NCI-H1092 treated with DMSO at 0.1 percent for 48 hours (cell line): ENCODE measurements at regions not wholly inside any gene's neighbourhood (a gene's known extent, or its start where the extent isn't known, plus 50 kb on each side); places are given as distances from the start of the nearest gene placed in this dataset.

Source experiments
- DNase-seq: peaks from one replicate; lab custom pipeline; 2025; lab: John Stamatoyannopoulos, UW

- no peak for DNase-seq
These were observed 61.7 kb downstream of the KCNJ2 start for GRCh38 chr17:70230850-70231640.

GRCh38 chr17:70232466-70232865, 63.1 kb downstream of the KCNJ2 start:
- no peak for DNase-seq

- no peak for DNase-seq
These were observed 65.9 kb downstream of the KCNJ2 start for GRCh38 chr17:70235252-70235651.

GRCh38 chr17:70238228-70238627, 68.9 kb downstream of the KCNJ2 start:
- no peak for DNase-seq

- no peak for DNase-seq
These were observed 69.3 kb downstream of the KCNJ2 start for GRCh38 chr17:70238646-70239045.

GRCh38 chr17:70239391-70239826, 70.1 kb downstream of the KCNJ2 start:
- DNase-seq = peak; percentile 5

GRCh38 chr17:70241071-70241470, 71.7 kb downstream of the KCNJ2 start:
- no peak for DNase-seq

- DNase-seq = no peak
These were observed 73.6 kb downstream of the KCNJ2 start for GRCh38 chr17:70242781-70243437.

GRCh38 chr17:70251706-70252105, 82.4 kb downstream of the KCNJ2 start:
- no peak for DNase-seq

- no peak for DNase-seq
These were observed 85.6 kb downstream of the KCNJ2 start for GRCh38 chr17:70254735-70255460.

- DNase-seq = no peak
These were observed 87.4 kb downstream of the KCNJ2 start for GRCh38 chr17:70256751-70257150.

- no peak for DNase-seq
These were observed 89.1 kb downstream of the KCNJ2 start for GRCh38 chr17:70258465-70258864.

GRCh38 chr17:70259400-70259799, 90.1 kb downstream of the KCNJ2 start:
- DNase-seq = no peak

GRCh38 chr17:70261170-70261569, 91.8 kb downstream of the KCNJ2 start:
- no peak for DNase-seq

GRCh38 chr17:70265471-70265870, 96.1 kb downstream of the KCNJ2 start:
- DNase-seq = no peak

- no peak for DNase-seq
These were observed 97.1 kb downstream of the KCNJ2 start for GRCh38 chr17:70266394-70266793.

- DNase-seq = no peak
These were observed 99.1 kb downstream of the KCNJ2 start for GRCh38 chr17:70268383-70268782.

GRCh38 chr17:70270554-70270953, 101.2 kb downstream of the KCNJ2 start:
- DNase-seq = no peak

GRCh38 chr17:70271200-70271599, 101.9 kb downstream of the KCNJ2 start:
- no peak for DNase-seq

GRCh38 chr17:70271672-70272071, 102.3 kb downstream of the KCNJ2 start:
- no peak for DNase-seq

- DNase-seq = no peak
These were observed 104.9 kb downstream of the KCNJ2 start for GRCh38 chr17:70274255-70274654.

- no peak for DNase-seq
These were observed 107.6 kb downstream of the KCNJ2 start for GRCh38 chr17:70276906-70277305.
